ENCODE measurements at regions not wholly inside any gene's neighbourhood (a gene's known extent, or its start where the extent isn't known, plus 50 kb on each side); places are given as distances from the start of the nearest gene placed in this dataset.

DNA sequence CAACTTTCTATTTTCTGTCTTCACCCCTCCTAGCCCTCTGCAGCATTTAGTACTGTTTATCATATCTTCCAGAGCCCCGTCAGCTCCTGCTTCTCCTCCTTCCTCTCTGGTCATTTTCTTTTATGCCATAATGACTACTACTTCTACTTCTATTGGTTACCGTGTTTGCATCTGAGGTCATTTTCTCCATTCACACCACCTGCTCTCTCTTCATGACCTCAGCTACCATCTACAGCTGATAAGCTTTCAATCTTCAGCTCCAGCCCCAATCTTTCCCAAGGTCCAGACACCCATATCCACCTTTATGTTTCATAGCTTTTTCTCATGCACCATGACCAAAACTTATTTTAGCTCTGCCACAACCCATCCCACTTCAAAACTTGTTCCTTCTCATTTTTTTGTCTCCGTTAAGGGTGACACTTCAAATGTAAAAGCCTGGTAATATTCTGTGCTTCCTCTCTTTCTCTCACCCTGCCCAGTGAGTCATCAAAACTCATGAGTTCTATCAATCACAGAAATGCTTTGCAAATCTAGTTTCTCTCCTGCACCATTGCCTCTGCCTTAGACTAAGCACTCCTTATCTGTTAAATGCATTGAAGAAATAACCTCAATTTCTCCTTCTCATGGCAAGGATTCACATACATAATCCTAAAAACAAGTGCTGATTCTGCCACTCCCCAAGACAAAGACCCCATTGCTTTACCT, 71.3 kb upstream of the IQCM start:
- intact Hi-C loops (cut with micrococcal nuclease; ENCODE audit: unreplicated experiment): no loop called here
- no TSS peak for BruUV-seq (replicated peaks)
- no peaks in the 10 kb centered on the region for H3K27me3 ChIP-seq (ENCODE audit: insufficient read depth, low read depth)
- H2AFZ ChIP-seq: no peak overlapping the region
- TF ChIP-seq, protein P1, sequence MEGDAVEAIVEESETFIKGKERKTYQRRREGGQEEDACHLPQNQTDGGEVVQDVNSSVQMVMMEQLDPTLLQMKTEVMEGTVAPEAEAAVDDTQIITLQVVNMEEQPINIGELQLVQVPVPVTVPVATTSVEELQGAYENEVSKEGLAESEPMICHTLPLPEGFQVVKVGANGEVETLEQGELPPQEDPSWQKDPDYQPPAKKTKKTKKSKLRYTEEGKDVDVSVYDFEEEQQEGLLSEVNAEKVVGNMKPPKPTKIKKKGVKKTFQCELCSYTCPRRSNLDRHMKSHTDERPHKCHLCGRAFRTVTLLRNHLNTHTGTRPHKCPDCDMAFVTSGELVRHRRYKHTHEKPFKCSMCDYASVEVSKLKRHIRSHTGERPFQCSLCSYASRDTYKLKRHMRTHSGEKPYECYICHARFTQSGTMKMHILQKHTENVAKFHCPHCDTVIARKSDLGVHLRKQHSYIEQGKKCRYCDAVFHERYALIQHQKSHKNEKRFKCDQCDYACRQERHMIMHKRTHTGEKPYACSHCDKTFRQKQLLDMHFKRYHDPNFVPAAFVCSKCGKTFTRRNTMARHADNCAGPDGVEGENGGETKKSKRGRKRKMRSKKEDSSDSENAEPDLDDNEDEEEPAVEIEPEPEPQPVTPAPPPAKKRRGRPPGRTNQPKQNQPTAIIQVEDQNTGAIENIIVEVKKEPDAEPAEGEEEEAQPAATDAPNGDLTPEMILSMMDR (conservative IDR thresholded peaks at IDR 0.05): no peak
- no peak for TF ChIP-seq EZH2 (IDR thresholded peaks at IDR 0.05; ENCODE audit: low read depth)
- H3K4me2 ChIP-seq: no peak overlapping the region
- H3F3A ChIP-seq (ENCODE audit: insufficient read depth, low read depth): no peaks in the 10 kb centered on the region
- no peaks in the 10 kb centered on the region for H4K20me1 ChIP-seq (ENCODE audit: insufficient read depth)
- no peaks in the 10 kb centered on the region for H3K36me3 ChIP-seq (ENCODE audit: low read depth)
- H3K4me1 ChIP-seq (replicated peaks; ENCODE audit: insufficient read depth): no peaks in the 10 kb centered on the region
- H3K9me2 ChIP-seq (ENCODE audit: insufficient read depth): no peaks in the 10 kb centered on the region
- H3K9me3 ChIP-seq (ENCODE audit: insufficient read depth, low read depth): no peaks in the 10 kb centered on the region
- no peak for DNase-seq
- no peaks in the 10 kb centered on the region for H3K79me2 ChIP-seq (ENCODE audit: low read depth)
- H3K4me3 ChIP-seq: no peak overlapping the region
- ChIA-PET CTCF (no interaction called here), POLR2A (ENCODE audit: unreplicated experiment) (no interaction called here)
- no peak overlapping the region for H3K27ac ChIP-seq

DNA sequence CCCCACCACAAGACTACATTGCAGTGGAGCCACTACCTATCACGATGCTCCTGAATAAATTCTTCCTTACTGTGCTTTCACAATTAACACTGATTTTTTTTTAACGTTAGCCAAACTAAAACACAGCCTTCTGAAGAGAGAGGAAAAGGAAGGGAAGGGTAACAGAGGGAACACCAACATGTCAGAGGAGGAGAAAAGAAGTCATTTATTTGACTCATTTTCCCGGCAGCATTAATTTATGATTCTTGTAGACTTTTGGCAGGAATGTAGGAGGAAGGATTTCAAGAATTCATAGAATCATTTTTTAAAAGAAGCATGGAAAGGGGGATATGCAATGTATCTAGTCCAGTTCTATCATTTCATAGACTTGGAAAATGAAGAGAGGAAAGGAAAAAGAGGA, 74.3 kb upstream of the IQCM start:
- no peak overlapping the region for H2AFZ ChIP-seq
- CTCF ChIA-PET: no interaction called here

DNA sequence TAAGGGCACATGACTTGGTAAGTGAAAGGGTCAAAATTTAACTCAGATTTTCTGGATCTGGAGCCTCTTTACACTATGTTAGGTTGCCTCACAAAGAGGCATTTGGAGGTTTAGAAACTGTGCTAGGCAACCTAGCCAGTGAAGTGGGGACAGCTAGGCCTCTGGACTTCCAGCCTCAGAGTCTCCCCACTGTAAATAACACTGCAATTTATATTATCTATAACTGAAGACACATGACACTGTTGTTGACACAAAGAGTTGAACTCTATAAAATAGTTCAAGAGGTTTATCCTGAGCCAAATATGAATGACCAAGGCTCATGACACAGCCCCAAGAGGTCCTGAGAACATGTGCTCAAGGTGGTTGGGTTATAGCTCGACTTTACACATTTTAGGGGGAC, 74.9 kb upstream of the IQCM start:
- Histone ChIP-seq H3K4me3 (no peak overlapping the region), H3K27ac (no peak overlapping the region), H3K9me2 (ENCODE audit: insufficient read depth) (no peaks in the 10 kb centered on the region), H3K36me3 (ENCODE audit: low read depth) (no peaks in the 10 kb centered on the region), H3F3A (ENCODE audit: insufficient read depth, low read depth) (no peaks in the 10 kb centered on the region), H3K9me3 (ENCODE audit: insufficient read depth, low read depth) (no peaks in the 10 kb centered on the region), H3K4me1 (replicated peaks; ENCODE audit: insufficient read depth) (no peaks in the 10 kb centered on the region), H4K20me1 (ENCODE audit: insufficient read depth) (no peaks in the 10 kb centered on the region), H3K4me2 (no peak overlapping the region), H3K27me3 (ENCODE audit: insufficient read depth, low read depth) (no peaks in the 10 kb centered on the region), H3K79me2 (ENCODE audit: low read depth) (no peaks in the 10 kb centered on the region), H2AFZ (no peak overlapping the region)
- DNase-seq: no peak
- ChIA-PET POLR2A (ENCODE audit: unreplicated experiment) (no interaction called here), CTCF (no interaction called here)
- TF ChIP-seq, protein P1 (conservative IDR thresholded peaks at IDR 0.05): no peak
- TF ChIP-seq EZH2 (IDR thresholded peaks at IDR 0.05; ENCODE audit: low read depth): no peak
- BruUV-seq (replicated peaks): no TSS peak
- intact Hi-C loops (cut with micrococcal nuclease; ENCODE audit: unreplicated experiment): no loop called here

More for the DNA sequence above, 74.3 kb upstream of the IQCM start:
- H3K79me2 ChIP-seq (ENCODE audit: low read depth): no peaks in the 10 kb centered on the region
- no peak for DNase-seq
- TF ChIP-seq, protein P1 (conservative IDR thresholded peaks at IDR 0.05): no peak
- no peak for TF ChIP-seq EZH2 (IDR thresholded peaks at IDR 0.05; ENCODE audit: low read depth)
- no peaks in the 10 kb centered on the region for H3K9me3 ChIP-seq (ENCODE audit: insufficient read depth, low read depth)
- no peak overlapping the region for H3K4me3 ChIP-seq
- no TSS peak for BruUV-seq (replicated peaks)
- H3K9me2 ChIP-seq (ENCODE audit: insufficient read depth): no peaks in the 10 kb centered on the region
- H3K4me2 ChIP-seq: no peak overlapping the region
- H3F3A ChIP-seq (ENCODE audit: insufficient read depth, low read depth): no peaks in the 10 kb centered on the region
- POLR2A ChIA-PET (ENCODE audit: unreplicated experiment): no interaction called here
- H3K27me3 ChIP-seq (ENCODE audit: insufficient read depth, low read depth): no peaks in the 10 kb centered on the region
- intact Hi-C loops (cut with micrococcal nuclease; ENCODE audit: unreplicated experiment): no loop called here
- H4K20me1 ChIP-seq (ENCODE audit: insufficient read depth): no peaks in the 10 kb centered on the region
- H3K27ac ChIP-seq: no peak overlapping the region
- H3K4me1 ChIP-seq (replicated peaks; ENCODE audit: insufficient read depth): no peaks in the 10 kb centered on the region
- H3K36me3 ChIP-seq (ENCODE audit: low read depth): no peaks in the 10 kb centered on the region
